HepG2 (cell line): ENCODE measurements at regions not wholly inside any gene's neighbourhood (a gene's known extent, or its start where the extent isn't known, plus 50 kb on each side); places are given as distances from the start of the nearest gene placed in this dataset.

Experiments used
- ATAC-seq: fragments of 200-7000 bp; cut with Tn5 transposase; 3 replicates; pipeline ENCODE4 v1.9.1; 2020; ENCODE audit warnings: mild to moderate bottlenecking, moderate library complexity
- BruUV-seq: library from RNA; stranded (reverse); fragments of 400-500 nt; replicated peaks from 2 replicates; lab custom pipeline; 2021; lab: Mats Ljungman, UMichigan
- CTCF ChIA-PET: fragments of 300-600 bp; formaldehyde crosslinking; extraction: SDS; loops from one replicate; lab custom pipeline; 2021; ENCODE audit warnings: low total read pairs, inconsistent platforms, low intra/inter-chr PET ratio; lab: Yijun Ruan, JAX
- POLR2A ChIA-PET: fragments of 350-600 bp; sonication (Branson Sonifier 250); formaldehyde crosslinking; loops from one replicate; lab custom pipeline; 2020; ENCODE audit warnings: antibody characterized with exemption, inconsistent platforms; lab: Yijun Ruan, JAX
- DNase-seq: peaks from one replicate; pipeline ENCODE4 v3.0.0-alpha.2; 2015; ENCODE audit warnings: low spot score
- FAIRE-seq: peaks from 3 replicates; lab custom pipeline; 2011; peaks lifted over from hg19 to GRCh38; lab: Jason Lieb, UNC
- H2AFZ ChIP-seq: one replicate; pipeline ENCODE4 v1.6.1; 2011; ENCODE audit warnings: low read length, inconsistent platforms
- H3K27ac ChIP-seq: fragments of 300-600 bp; 3 replicates; pipeline ENCODE4 v1.8.0; 2011; ENCODE audit warnings: mixed run types, mild to moderate bottlenecking, mixed read lengths, low read length, inconsistent platforms; ENCODE audit not compliant: insufficient read depth; ENCODE audit errors: extremely low read length
- H3K27me3 ChIP-seq, 2 experiments: fragments of 200-600 bp in 1 of 2; 2 replicates in 1 of 2; 3 replicates in 1 of 2; pipeline versions ENCODE4 v1.6.0 to v1.8.0; 2011; ENCODE audit warnings: low read length in 2 of 2, mild to moderate bottlenecking in 2 of 2, moderate library complexity in 2 of 2, inconsistent platforms in 1 of 2; ENCODE audit not compliant: insufficient read depth in 2 of 2, control insufficient read depth in 1 of 2
- H3K36me3 ChIP-seq, 2 experiments: fragments of 200-600 bp in 1 of 2; replicated peaks in 1 of 2; 2 replicates in 1 of 2; 3 replicates in 1 of 2; pipeline versions ENCODE4 v1.5.1 to v1.8.0; 2011; ENCODE audit warnings: low read length in 2 of 2, inconsistent platforms in 1 of 2; ENCODE audit not compliant: insufficient read depth in 2 of 2, control insufficient read depth in 1 of 2
- H3K4me1 ChIP-seq: 2 replicates; pipeline ENCODE4 v1.5.1; 2012; ENCODE audit warnings: low read length, inconsistent platforms; ENCODE audit not compliant: insufficient read depth
- H3K4me2 ChIP-seq: 2 replicates; pipeline ENCODE4 v1.6.0; 2011; ENCODE audit warnings: low read depth, low read length, inconsistent platforms
- H3K4me3 ChIP-seq, 3 experiments: fragments of 200-600 bp in 1 of 3; sonication (generic), shearing (Covaris generic) in 1 of 3; replicated peaks in 1 of 3; 2 replicates each; pipeline ENCODE4 v1.5.1; 2011 to 2016; ENCODE audit warnings: low read length in 3 of 3, inconsistent platforms in 2 of 3, low read depth in 2 of 3, mild to moderate bottlenecking in 2 of 3, control low read depth in 1 of 3, mixed read lengths in 1 of 3; ENCODE audit not compliant: insufficient read depth in 1 of 3
- H3K79me2 ChIP-seq: one replicate; pipeline ENCODE4 v1.6.1; 2011; ENCODE audit warnings: low read length, inconsistent platforms; ENCODE audit not compliant: insufficient read depth
- H3K9ac ChIP-seq: 2 replicates; pipeline ENCODE4 v1.6.0; 2011; ENCODE audit warnings: mild to moderate bottlenecking, low read depth, low read length, inconsistent platforms; ENCODE audit not compliant: insufficient read depth
- H3K9me3 ChIP-seq: 2 replicates; pipeline ENCODE4 v1.5.1; 2012; ENCODE audit warnings: mild to moderate bottlenecking, low read length
- H4K20me1 ChIP-seq: 2 replicates; pipeline ENCODE4 v1.6.0; 2011; ENCODE audit warnings: inconsistent platforms, mild to moderate bottlenecking, low read length, moderate library complexity; ENCODE audit not compliant: insufficient read depth
- BRD4 ChIP-seq: sonication (generic); formaldehyde crosslinking; IDR thresholded peaks from 2 replicates; pipeline ENCODE4 v1.4.0; 2020; ENCODE audit warnings: missing genetic modification reagents
- MIER2 ChIP-seq: IDR thresholded peaks from 2 replicates; pipeline ENCODE4 v1.6.1; 2016; ENCODE audit warnings: missing biosample characterization, missing genetic modification reagents
- NFIC ChIP-seq: IDR thresholded peaks from 2 replicates; pipeline ENCODE4 v1.6.1; 2012; ENCODE audit warnings: mild to moderate bottlenecking, low read length, inconsistent platforms
- SCMH1 ChIP-seq: sonication (generic); formaldehyde crosslinking; IDR thresholded peaks from 2 replicates; pipeline ENCODE4 v1.9.0; 2021; ENCODE audit warnings: missing genetic modification reagents, mild to moderate bottlenecking, borderline replicate concordance
- SRSF9 ChIP-seq: fragments of 200-400 bp; formaldehyde crosslinking; IDR thresholded peaks from 2 replicates; pipeline ENCODE4 v1.6.1; 2018; ENCODE audit warnings: borderline replicate concordance, mild to moderate bottlenecking, low read depth, low read length; ENCODE audit not compliant: insufficient read depth, poor library complexity, severe bottlenecking
- ZMYM4 ChIP-seq: sonication (generic); formaldehyde crosslinking; IDR thresholded peaks from 2 replicates; pipeline ENCODE4 v1.8.1; 2023; ENCODE audit warnings: mild to moderate bottlenecking, missing genetic modification reagents
- ZNF768 ChIP-seq: sonication (generic); formaldehyde crosslinking; IDR thresholded peaks from 2 replicates; pipeline ENCODE4 v1.4.0; 2020; ENCODE audit warnings: missing genetic modification reagents
- ZNF781 ChIP-seq: sonication (generic); formaldehyde crosslinking; IDR thresholded peaks from 2 replicates; pipeline ENCODE4 v1.5.1; 2020; ENCODE audit warnings: borderline replicate concordance, mild to moderate bottlenecking, missing genetic modification reagents; ENCODE audit errors: not compliant biosample characterization
- in situ Hi-C: cut with HindIII; loops from 2 replicates; pipeline ENCODE4 v1.10.0; 2017; ENCODE audit warnings: low pct_unique_long_range_greater_than_20kb; ENCODE audit not compliant: extremely low pct_ligation_motif_present
- intact Hi-C: fragments of 100-400 bp; cut with micrococcal nuclease; formaldehyde crosslinking; loops from one replicate; pipeline ENCODE4 v1.10.0; 2022; ENCODE audit not compliant: unreplicated experiment
- TF ChIP-seq, protein P1 (sequence below): IDR thresholded peaks from 2 replicates; pipeline ENCODE4 v1.6.1; 2012; ENCODE audit warnings: low read depth, low read length, improper control_type of control experiment
- TF ChIP-seq, protein P2 (sequence below): sonication (generic); formaldehyde crosslinking; IDR thresholded peaks from 2 replicates; pipeline ENCODE4 v1.4.0; 2020; ENCODE audit warnings: missing genetic modification reagents
- TF ChIP-seq, protein P3 (sequence below): sonication (generic); formaldehyde crosslinking; IDR thresholded peaks from 2 replicates; pipeline ENCODE4; 2020; ENCODE audit warnings: missing genetic modification reagents, mild to moderate bottlenecking, borderline replicate concordance
- TF ChIP-seq, protein P4 (sequence below): sonication (generic); formaldehyde crosslinking; IDR thresholded peaks from 2 replicates; pipeline ENCODE4 v1.5.0; 2020; ENCODE audit warnings: mild to moderate bottlenecking, low read depth, missing genetic modification reagents, borderline replicate concordance
- TF ChIP-seq, protein P5 (sequence below): sonication (generic); formaldehyde crosslinking; IDR thresholded peaks from 2 replicates; pipeline ENCODE4 v1.5.0; 2020; ENCODE audit warnings: mild to moderate bottlenecking, missing genetic modification reagents, borderline replicate concordance

DNA sequence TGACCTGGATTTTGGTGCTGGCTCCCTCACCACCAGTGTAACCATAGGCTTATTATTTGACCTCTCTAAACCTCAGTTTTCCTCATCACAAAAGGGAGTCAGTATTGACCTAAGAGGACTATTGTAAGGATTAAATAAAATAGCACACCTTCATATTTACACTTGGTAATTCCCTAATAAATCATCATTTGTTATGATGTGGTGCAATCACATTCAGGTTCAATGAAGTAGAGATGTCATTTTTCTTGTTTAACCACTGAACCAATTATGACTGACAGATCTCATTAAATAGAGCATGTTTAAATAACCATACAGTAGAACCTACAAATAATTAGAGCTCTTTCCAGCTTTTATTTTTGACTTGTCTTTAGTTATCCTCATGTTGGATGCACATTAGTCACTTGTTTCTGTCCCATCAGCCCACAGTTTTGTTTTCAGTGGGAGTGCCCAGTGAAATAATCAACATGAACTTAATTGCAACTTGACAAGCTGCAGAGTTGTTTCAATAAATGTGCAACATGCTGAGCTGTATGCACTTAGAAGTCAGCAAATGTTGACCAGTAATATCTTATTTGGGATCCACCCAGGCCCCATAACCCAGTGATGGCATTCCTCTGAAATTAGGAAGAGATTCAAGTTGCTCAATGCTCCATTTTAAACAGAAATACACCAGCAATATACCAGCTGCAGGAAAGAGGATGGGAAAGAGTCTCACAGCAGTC is 451.7 kb upstream of the MARCKS start:
- no peak for FAIRE-seq
- CTCF ChIA-PET = no interaction called here
- TF ChIP-seq, protein P1, sequence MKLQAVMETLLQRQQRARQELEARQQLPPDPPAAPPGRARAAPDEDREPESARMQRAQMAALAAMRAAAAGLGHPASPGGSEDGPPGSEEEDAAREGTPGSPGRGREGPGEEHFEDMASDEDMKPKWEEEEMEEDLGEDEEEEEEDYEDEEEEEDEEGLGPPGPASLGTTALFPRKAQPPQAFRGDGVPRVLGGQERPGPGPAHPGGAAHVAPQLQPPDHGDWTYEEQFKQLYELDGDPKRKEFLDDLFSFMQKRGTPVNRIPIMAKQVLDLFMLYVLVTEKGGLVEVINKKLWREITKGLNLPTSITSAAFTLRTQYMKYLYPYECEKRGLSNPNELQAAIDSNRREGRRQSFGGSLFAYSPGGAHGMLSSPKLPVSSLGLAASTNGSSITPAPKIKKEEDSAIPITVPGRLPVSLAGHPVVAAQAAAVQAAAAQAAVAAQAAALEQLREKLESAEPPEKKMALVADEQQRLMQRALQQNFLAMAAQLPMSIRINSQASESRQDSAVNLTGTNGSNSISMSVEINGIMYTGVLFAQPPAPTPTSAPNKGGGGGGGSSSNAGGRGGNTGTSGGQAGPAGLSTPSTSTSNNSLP = no peak
- TF ChIP-seq, protein P2, sequence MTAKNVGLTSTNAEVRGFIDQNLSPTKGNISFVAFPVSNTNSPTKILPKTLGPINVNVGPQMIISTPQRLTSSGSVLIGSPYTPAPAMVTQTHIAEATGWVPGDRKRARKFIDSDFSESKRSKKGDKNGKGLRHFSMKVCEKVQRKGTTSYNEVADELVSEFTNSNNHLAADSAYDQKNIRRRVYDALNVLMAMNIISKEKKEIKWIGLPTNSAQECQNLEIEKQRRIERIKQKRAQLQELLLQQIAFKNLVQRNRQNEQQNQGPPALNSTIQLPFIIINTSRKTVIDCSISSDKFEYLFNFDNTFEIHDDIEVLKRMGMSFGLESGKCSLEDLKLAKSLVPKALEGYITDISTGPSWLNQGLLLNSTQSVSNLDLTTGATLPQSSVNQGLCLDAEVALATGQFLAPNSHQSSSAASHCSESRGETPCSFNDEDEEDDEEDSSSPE (CRISPR knock-in tag) = no peak
- TF ChIP-seq MIER2 (CRISPR knock-in tag) = no peak
- TF ChIP-seq NFIC = no peak
- no peak for TF ChIP-seq ZNF768 (CRISPR knock-in tag)
- TF ChIP-seq SCMH1 (CRISPR knock-in tag) = no peak
- TF ChIP-seq ZNF781 = no peak
- TF ChIP-seq, protein P3, sequence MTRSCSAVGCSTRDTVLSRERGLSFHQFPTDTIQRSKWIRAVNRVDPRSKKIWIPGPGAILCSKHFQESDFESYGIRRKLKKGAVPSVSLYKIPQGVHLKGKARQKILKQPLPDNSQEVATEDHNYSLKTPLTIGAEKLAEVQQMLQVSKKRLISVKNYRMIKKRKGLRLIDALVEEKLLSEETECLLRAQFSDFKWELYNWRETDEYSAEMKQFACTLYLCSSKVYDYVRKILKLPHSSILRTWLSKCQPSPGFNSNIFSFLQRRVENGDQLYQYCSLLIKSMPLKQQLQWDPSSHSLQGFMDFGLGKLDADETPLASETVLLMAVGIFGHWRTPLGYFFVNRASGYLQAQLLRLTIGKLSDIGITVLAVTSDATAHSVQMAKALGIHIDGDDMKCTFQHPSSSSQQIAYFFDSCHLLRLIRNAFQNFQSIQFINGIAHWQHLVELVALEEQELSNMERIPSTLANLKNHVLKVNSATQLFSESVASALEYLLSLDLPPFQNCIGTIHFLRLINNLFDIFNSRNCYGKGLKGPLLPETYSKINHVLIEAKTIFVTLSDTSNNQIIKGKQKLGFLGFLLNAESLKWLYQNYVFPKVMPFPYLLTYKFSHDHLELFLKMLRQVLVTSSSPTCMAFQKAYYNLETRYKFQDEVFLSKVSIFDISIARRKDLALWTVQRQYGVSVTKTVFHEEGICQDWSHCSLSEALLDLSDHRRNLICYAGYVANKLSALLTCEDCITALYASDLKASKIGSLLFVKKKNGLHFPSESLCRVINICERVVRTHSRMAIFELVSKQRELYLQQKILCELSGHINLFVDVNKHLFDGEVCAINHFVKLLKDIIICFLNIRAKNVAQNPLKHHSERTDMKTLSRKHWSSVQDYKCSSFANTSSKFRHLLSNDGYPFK (CRISPR knock-in tag) = no peak
- TF ChIP-seq, protein P4, sequence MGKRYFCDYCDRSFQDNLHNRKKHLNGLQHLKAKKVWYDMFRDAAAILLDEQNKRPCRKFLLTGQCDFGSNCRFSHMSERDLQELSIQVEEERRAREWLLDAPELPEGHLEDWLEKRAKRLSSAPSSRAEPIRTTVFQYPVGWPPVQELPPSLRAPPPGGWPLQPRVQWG (CRISPR knock-in tag) = no peak
- TF ChIP-seq ZMYM4 (CRISPR knock-in tag) = no peak
- TF ChIP-seq, protein P5, sequence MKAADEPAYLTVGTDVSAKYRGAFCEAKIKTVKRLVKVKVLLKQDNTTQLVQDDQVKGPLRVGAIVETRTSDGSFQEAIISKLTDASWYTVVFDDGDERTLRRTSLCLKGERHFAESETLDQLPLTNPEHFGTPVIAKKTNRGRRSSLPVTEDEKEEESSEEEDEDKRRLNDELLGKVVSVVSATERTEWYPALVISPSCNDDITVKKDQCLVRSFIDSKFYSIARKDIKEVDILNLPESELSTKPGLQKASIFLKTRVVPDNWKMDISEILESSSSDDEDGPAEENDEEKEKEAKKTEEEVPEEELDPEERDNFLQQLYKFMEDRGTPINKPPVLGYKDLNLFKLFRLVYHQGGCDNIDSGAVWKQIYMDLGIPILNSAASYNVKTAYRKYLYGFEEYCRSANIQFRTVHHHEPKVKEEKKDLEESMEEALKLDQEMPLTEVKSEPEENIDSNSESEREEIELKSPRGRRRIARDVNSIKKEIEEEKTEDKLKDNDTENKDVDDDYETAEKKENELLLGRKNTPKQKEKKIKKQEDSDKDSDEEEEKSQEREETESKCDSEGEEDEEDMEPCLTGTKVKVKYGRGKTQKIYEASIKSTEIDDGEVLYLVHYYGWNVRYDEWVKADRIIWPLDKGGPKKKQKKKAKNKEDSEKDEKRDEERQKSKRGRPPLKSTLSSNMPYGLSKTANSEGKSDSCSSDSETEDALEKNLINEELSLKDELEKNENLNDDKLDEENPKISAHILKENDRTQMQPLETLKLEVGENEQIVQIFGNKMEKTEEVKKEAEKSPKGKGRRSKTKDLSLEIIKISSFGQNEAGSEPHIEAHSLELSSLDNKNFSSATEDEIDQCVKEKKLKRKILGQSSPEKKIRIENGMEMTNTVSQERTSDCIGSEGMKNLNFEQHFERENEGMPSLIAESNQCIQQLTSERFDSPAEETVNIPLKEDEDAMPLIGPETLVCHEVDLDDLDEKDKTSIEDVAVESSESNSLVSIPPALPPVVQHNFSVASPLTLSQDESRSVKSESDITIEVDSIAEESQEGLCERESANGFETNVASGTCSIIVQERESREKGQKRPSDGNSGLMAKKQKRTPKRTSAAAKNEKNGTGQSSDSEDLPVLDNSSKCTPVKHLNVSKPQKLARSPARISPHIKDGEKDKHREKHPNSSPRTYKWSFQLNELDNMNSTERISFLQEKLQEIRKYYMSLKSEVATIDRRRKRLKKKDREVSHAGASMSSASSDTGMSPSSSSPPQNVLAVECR = no peak
- TF ChIP-seq BRD4 (CRISPR knock-in tag) = no peak
- TF ChIP-seq SRSF9 = no peak

More for the DNA sequence above, 451.7 kb upstream of the MARCKS start:
- H3K79me2 ChIP-seq = no peaks in the 10 kb centered on the region
- H3K27me3 ChIP-seq = no peaks in the 10 kb centered on the region; a peak in 1 of 5 replicates
- intact Hi-C loops = no loop called here
- no peak overlapping the region for H3K4me3 ChIP-seq
- no TSS peak for BruUV-seq
- H3K4me1 ChIP-seq = no peaks in the 10 kb centered on the region
- no peaks in the 10 kb centered on the region for H4K20me1 ChIP-seq
- no peak overlapping the region for H2AFZ ChIP-seq
- H3K27ac ChIP-seq = no peak overlapping the region
- in situ Hi-C loops = loop anchor here (25.0 kb wide), 1 partner anchor 618 kb away; no protein-coding TSS in a partner anchor
- ATAC-seq = no peak
- H3K9ac ChIP-seq = no peak overlapping the region
- POLR2A ChIA-PET = no interaction called here
- H3K36me3 ChIP-seq = no peaks in the 10 kb centered on the region
- no peak for DNase-seq
- no peaks in the 10 kb centered on the region for H3K9me3 ChIP-seq
- H3K4me2 ChIP-seq = no peak overlapping the region
